ENCODE measurements at regions not wholly inside any gene's neighbourhood (a gene's known extent, or its start where the extent isn't known, plus 50 kb on each side); places are given as distances from the start of the nearest gene placed in this dataset.
"Not testable (repeated sequence)": the region's sequence is repeated elsewhere in the genome, so short reads cannot be mapped to it uniquely, and the experiment has no call there.

DNA sequence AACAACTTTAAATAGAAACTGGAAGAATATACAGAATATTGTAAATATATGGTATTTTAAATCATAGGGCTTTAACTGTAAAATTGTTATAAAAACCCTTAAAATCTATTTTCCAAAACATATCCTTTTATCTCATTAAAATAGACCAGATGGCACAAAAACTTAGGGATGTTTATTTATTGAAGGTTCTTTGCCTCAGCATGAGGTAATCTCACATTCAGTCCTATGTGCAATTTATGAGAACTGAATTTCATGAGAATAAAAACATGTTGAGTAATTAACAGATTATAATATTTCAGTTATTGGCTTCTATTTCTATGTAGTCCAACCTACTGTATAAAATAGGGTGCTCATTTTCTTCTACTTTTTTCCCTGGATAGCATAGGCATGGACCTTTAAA lies 329.2 kb upstream of the PRR16 start:
- Mint-ChIP-seq H3K27ac (no peak overlapping the region), H3K27me3 (ENCODE audit: insufficient read depth) (no peaks in the 10 kb centered on the region), H3K9me3 (no peaks in the 10 kb centered on the region), H3K4me3 (no peak overlapping the region), H3K36me3 (ENCODE audit: low read depth) (no peaks in the 10 kb centered on the region; the same call in 1 of the 2 replicates), H3K4me1 (ENCODE audit: low read depth) (peaks cover 14% of the 10 kb centered on the region)
- no peak for DNase-seq
- TF ChIP-seq, protein P1, sequence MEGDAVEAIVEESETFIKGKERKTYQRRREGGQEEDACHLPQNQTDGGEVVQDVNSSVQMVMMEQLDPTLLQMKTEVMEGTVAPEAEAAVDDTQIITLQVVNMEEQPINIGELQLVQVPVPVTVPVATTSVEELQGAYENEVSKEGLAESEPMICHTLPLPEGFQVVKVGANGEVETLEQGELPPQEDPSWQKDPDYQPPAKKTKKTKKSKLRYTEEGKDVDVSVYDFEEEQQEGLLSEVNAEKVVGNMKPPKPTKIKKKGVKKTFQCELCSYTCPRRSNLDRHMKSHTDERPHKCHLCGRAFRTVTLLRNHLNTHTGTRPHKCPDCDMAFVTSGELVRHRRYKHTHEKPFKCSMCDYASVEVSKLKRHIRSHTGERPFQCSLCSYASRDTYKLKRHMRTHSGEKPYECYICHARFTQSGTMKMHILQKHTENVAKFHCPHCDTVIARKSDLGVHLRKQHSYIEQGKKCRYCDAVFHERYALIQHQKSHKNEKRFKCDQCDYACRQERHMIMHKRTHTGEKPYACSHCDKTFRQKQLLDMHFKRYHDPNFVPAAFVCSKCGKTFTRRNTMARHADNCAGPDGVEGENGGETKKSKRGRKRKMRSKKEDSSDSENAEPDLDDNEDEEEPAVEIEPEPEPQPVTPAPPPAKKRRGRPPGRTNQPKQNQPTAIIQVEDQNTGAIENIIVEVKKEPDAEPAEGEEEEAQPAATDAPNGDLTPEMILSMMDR (IDR thresholded peaks at IDR 0.05): no peak

DNA sequence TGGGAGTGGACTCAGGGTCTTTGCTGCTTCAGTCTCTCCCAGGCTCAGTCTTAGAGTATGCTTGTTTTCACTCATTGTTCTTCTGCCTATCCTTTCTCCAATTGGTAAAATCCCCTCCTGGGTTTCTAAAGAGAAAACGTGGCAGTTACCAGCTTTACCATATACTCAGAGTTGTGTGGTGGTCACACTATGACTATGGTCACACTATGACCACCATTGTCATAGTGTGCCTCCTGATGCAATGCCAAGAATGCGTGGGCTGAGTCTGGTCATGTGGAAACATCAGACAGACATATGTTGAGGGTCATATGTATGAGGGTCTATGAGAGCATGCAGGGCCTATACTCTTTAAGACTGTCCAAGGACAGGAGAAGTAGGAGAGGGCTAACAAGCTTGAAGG lies 326.5 kb upstream of the PRR16 start:
- no peaks in the 10 kb centered on the region for H3K27me3 Mint-ChIP-seq (ENCODE audit: insufficient read depth)
- TF ChIP-seq, protein P1 (IDR thresholded peaks at IDR 0.05): no peak
- DNase-seq: no peak
- H3K27ac Mint-ChIP-seq: no peak overlapping the region
- no peak overlapping the region for H3K4me3 Mint-ChIP-seq
- no peaks in the 10 kb centered on the region for H3K9me3 Mint-ChIP-seq
- no peaks in the 10 kb centered on the region for H3K36me3 Mint-ChIP-seq (ENCODE audit: low read depth)
- peaks cover 23% of the 10 kb centered on the region for H3K4me1 Mint-ChIP-seq (ENCODE audit: low read depth)

DNA sequence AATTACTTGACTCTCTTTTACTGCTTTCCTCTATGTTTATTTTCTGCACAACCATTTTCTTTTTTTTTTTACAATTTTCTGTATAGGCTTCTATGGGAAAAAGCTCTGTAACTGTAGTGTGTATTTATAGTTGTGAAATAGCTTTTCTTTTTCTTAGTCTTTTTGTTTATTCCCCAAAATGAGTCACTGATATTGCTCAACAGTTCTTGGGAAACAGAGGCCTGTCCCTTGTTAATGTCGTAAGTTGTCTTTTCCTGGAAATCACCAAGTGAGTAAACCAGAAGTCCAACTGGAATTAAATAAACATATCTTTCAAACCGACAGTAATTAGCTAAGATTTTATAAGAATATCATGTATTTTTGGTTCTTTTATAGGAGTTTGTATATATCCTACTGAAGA lies 325.1 kb upstream of the PRR16 start:
- peak; percentile 91 for DNase-seq
- 0 out of 2 replicates have a peak overlapping the region, but pooled peaks have one; percentile 26 for H3K27ac Mint-ChIP-seq
- H3K4me3 Mint-ChIP-seq: peak overlapping the region; percentile 9; the same call in 1 of the 2 replicates
- TF ChIP-seq, protein P1 (IDR thresholded peaks at IDR 0.05): no peak
- H3K4me1 Mint-ChIP-seq (ENCODE audit: low read depth): peaks cover 25% of the 10 kb centered on the region
- peaks cover 1% of the 10 kb centered on the region; the same call in 1 of the 2 replicates for H3K9me3 Mint-ChIP-seq
- H3K36me3 Mint-ChIP-seq (ENCODE audit: low read depth): peaks cover 1% of the 10 kb centered on the region
- no peaks in the 10 kb centered on the region for H3K27me3 Mint-ChIP-seq (ENCODE audit: insufficient read depth)

DNA sequence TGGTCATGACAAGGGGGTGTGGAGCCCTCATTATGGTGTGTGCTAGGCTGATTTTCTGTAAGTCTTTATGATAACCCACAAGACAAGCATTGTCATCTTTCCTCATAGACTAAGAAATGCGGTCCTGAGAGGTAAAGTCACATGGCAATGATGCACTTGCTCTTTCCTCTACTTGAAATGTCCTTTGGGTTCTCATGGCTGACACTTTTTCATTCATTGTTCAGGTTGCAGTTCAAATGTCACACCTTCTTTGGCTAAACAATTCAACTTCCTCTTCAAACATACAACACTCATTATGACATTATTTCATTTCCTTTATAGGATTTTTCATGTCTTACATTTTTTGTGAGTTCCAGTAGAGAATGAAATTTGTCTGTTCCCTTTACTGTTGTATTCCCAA lies 323.6 kb upstream of the PRR16 start:
- TF ChIP-seq, protein P1 (IDR thresholded peaks at IDR 0.05): no peak

DNA sequence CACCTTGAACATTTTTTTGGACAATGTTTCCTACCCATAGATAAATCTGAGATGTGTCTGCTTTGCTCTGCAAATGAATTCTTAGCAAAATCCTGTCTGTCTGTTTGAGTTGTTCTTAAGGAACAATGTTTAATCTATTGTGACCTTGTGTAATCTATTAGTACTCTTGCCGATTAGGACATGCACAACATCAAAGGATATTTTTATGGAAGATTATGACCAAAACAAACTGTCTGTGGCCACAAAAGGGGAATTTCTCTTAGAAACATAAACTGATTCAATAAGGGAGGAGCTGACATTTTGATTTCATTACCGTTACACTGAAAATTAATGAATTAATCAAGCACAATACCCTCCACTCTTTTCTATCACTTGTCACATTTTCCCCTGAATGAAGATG lies 323.0 kb upstream of the PRR16 start:
- Mint-ChIP-seq H3K36me3 (ENCODE audit: low read depth) (peaks cover 16% of the 10 kb centered on the region), H3K9me3 (peaks cover 19% of the 10 kb centered on the region), H3K4me1 (ENCODE audit: low read depth) (peaks cover 34% of the 10 kb centered on the region), H3K4me3 (no peak overlapping the region), H3K27ac (no peak overlapping the region), H3K27me3 (ENCODE audit: insufficient read depth) (no peaks in the 10 kb centered on the region)
- TF ChIP-seq, protein P1 (IDR thresholded peaks at IDR 0.05): no peak
- no peak for DNase-seq

More for the DNA sequence above, 323.6 kb upstream of the PRR16 start:
- Mint-ChIP-seq H3K9me3 (peaks cover 13% of the 10 kb centered on the region; the same call in 1 of the 2 replicates), H3K4me3 (no peak overlapping the region), H3K27me3 (ENCODE audit: insufficient read depth) (no peaks in the 10 kb centered on the region), H3K27ac (no peak overlapping the region), H3K36me3 (ENCODE audit: low read depth) (peaks cover 10% of the 10 kb centered on the region), H3K4me1 (ENCODE audit: low read depth) (peaks cover 30% of the 10 kb centered on the region)
- DNase-seq: no peak

DNA sequence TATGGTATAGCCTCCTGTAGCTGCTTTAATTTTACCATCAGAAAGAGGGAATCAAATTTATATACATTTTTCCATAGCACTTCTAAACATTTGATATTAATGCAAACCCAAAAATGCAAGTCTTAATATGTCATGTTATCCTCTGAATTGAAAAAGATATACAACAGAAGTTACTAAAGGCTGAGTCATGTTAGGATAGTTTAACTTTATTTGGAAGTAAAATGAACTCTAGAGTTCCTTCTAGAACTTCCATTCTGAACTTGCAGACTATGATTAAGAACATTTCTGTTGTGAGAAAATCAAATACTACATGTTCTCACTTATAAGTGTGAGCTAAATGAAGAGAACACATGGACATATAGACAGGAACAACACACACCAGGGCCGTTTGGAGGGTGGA lies 317.3 kb upstream of the PRR16 start:
- no peak for DNase-seq
- no peak overlapping the region for H3K4me3 Mint-ChIP-seq
- peaks cover 24% of the 10 kb centered on the region for H3K9me3 Mint-ChIP-seq
- peak overlapping the region; percentile 76 for H3K27ac Mint-ChIP-seq
- TF ChIP-seq, protein P1 (IDR thresholded peaks at IDR 0.05): no peak
- H3K36me3 Mint-ChIP-seq (ENCODE audit: low read depth): peaks cover 23% of the 10 kb centered on the region
- no peaks in the 10 kb centered on the region for H3K27me3 Mint-ChIP-seq (ENCODE audit: insufficient read depth)
- H3K4me1 Mint-ChIP-seq (ENCODE audit: low read depth): peaks cover 35% of the 10 kb centered on the region

DNA sequence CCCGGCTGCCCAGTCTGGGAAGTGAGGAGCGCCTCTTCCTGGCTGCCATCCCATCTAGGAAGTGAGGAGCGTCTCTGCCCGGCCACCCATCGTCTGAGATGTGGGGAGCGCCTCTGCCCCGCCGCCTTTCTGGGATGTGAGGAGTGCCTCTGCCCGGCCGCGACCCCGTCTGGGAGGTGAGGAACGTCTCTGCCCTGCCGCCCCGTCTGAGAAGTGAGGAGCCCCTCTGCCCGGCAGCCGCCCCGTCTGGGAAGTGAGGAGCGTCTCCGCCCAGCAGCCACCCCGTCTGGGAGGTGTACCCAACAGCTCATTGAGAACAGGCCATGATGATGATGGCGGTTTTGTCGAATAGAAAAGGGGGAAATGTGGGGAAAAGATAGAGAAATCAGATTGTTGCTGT lies 316.2 kb upstream of the PRR16 start:
- Mint-ChIP-seq H3K9me3 (peaks cover 24% of the 10 kb centered on the region), H3K4me1 (ENCODE audit: low read depth) (peaks cover 46% of the 10 kb centered on the region), H3K36me3 (ENCODE audit: low read depth) (peaks cover 28% of the 10 kb centered on the region)
- H3K27me3 Mint-ChIP-seq (ENCODE audit: insufficient read depth); H3K27ac Mint-ChIP-seq; H3K4me3 Mint-ChIP-seq; DNase-seq: not testable (repeated sequence)
